Renal cortical epithelial cell (primary cell): ENCODE measurements at regions not wholly inside any gene's neighbourhood (a gene's known extent, or its start where the extent isn't known, plus 50 kb on each side); places are given as distances from the start of the nearest gene placed in this dataset.
"Not testable (repeated sequence)": the region's sequence is repeated elsewhere in the genome, so short reads cannot be mapped to it uniquely, and the experiment has no call there.

ENCODE experiments used
- DNase-seq: peaks from one replicate; pipeline ENCODE4 v3.0.0-alpha.2; 2011; ENCODE audit warnings: low read depth

GRCh38 chr10:59454171-59454919, 92.0 kb upstream of the FAM13C start:
- DNase-seq: no peak

- no peak for DNase-seq
These were observed 86.3 kb upstream of the FAM13C start for GRCh38 chr10:59448616-59449015.

GRCh38 chr10:59435707-59436106, 73.4 kb upstream of the FAM13C start:
- no peak for DNase-seq

GRCh38 chr10:59434463-59435321, 72.3 kb upstream of the FAM13C start:
- DNase-seq: peak; percentile 43

- peak; percentile 35 for DNase-seq
These were observed 71.5 kb upstream of the FAM13C start for GRCh38 chr10:59433720-59434428.

GRCh38 chr10:59432207-59432900, 70.0 kb upstream of the FAM13C start:
- peak; percentile 42 for DNase-seq

- DNase-seq: not testable (repeated sequence)
These were observed 51.4 kb upstream of the FAM13C start for GRCh38 chr10:59413795-59414194.
